Endothelial cell of umbilical vein (primary cell): ENCODE measurements at regions not wholly inside any gene's neighbourhood (a gene's known extent, or its start where the extent isn't known, plus 50 kb on each side); places are given as distances from the start of the nearest gene placed in this dataset.

Experiments
- BruUV-seq: library from RNA; stranded (reverse); fragments of 400-500 nt; replicated peaks from 2 replicates; lab custom pipeline; 2021; lab: Mats Ljungman, UMichigan
- CTCF ChIA-PET: fragments of 300-600, 350-600 bp; sonication (Branson Sonifier 250); formaldehyde crosslinking; loops from one replicate; lab custom pipeline; 2021; ENCODE audit warnings: antibody characterized with exemption, inconsistent platforms; lab: Charles Lee
- POLR2A ChIA-PET: fragments of 300-600, 350-600 bp; sonication (Branson Sonifier 250); formaldehyde crosslinking; loops from one replicate; lab custom pipeline; 2021; ENCODE audit warnings: antibody characterized with exemption, inconsistent platforms; lab: Charles Lee
- DNase-seq: peaks from one replicate; pipeline ENCODE4 v3.0.0-alpha.2; 2011; ENCODE audit warnings: low read depth, low spot score
- FAIRE-seq: peaks from 2 replicates; lab custom pipeline; 2011; peaks lifted over from hg19 to GRCh38; lab: Jason Lieb, UNC
- H2AFZ ChIP-seq: 2 replicates; pipeline ENCODE4 v1.6.0; 2012; ENCODE audit warnings: low read depth, low read length, control low read depth, inconsistent platforms
- H3K27ac ChIP-seq: 2 replicates; pipeline ENCODE4 v1.5.1; 2011; ENCODE audit warnings: low read depth, mild to moderate bottlenecking, control low read depth, low read length, moderate library complexity; ENCODE audit not compliant: insufficient read depth
- H3K27me3 ChIP-seq, 2 experiments: 2 replicates each; pipeline versions ENCODE4 v1.6.0 to v1.6.1; 2011; ENCODE audit warnings: low read length in 2 of 2, mixed read lengths in 1 of 2; ENCODE audit not compliant: control insufficient read depth in 2 of 2, insufficient read depth in 2 of 2
- H3K36me3 ChIP-seq, 2 experiments: 2 replicates in 1 of 2; 3 replicates in 1 of 2; pipeline ENCODE4 v1.5.1; 2011; ENCODE audit warnings: low read length in 2 of 2, mild to moderate bottlenecking in 1 of 2, moderate library complexity in 1 of 2; ENCODE audit not compliant: control insufficient read depth in 2 of 2, insufficient read depth in 2 of 2; ENCODE audit errors: extremely low read depth in 1 of 2
- H3K4me1 ChIP-seq: 3 replicates; pipeline ENCODE4 v1.5.1; 2011; ENCODE audit warnings: mild to moderate bottlenecking, low read length; ENCODE audit not compliant: control insufficient read depth, insufficient read depth; ENCODE audit errors: extremely low read depth
- H3K4me2 ChIP-seq: 2 replicates; pipeline ENCODE4 v1.6.1; 2011; ENCODE audit warnings: low read length, control low read depth, mixed read lengths; ENCODE audit not compliant: insufficient read depth
- H3K4me3 ChIP-seq, 3 experiments: fragments of 200-600 bp in 1 of 3; sonication (generic), shearing (Covaris generic) in 1 of 3; replicated peaks in 1 of 3; 2 replicates each; pipeline ENCODE4 v1.5.1; 2011 to 2016; ENCODE audit warnings: control low read depth in 3 of 3, low read length in 3 of 3, mild to moderate bottlenecking in 2 of 3, inconsistent platforms in 1 of 3, low read depth in 1 of 3, moderate library complexity in 1 of 3; ENCODE audit not compliant: insufficient read depth in 1 of 3
- H3K79me2 ChIP-seq: 2 replicates; pipeline ENCODE4 v1.6.0; 2012; ENCODE audit warnings: low read length, inconsistent platforms; ENCODE audit not compliant: control insufficient read depth, insufficient read depth
- H3K9ac ChIP-seq: replicated peaks from 2 replicates; pipeline ENCODE3; 2011; ENCODE audit warnings: low read length, control low read depth; ENCODE audit not compliant: insufficient read depth; ENCODE audit errors: extremely low read depth
- H3K9me1 ChIP-seq: replicated peaks from 3 replicates; pipeline ENCODE4 v1.6.0; 2011; ENCODE audit warnings: mild to moderate bottlenecking, low read length; ENCODE audit not compliant: control insufficient read depth, insufficient read depth; ENCODE audit errors: extremely low read depth
- H3K9me3 ChIP-seq: replicated peaks from 2 replicates; pipeline ENCODE4 v1.5.1; 2012; ENCODE audit warnings: low read length, inconsistent platforms; ENCODE audit not compliant: control insufficient read depth, insufficient read depth
- H4K20me1 ChIP-seq: replicated peaks from 2 replicates; pipeline ENCODE3; 2011; ENCODE audit warnings: mild to moderate bottlenecking, low read length; ENCODE audit not compliant: control insufficient read depth, insufficient read depth; ENCODE audit errors: extremely low read depth
- EZH2 ChIP-seq: IDR thresholded peaks from 2 replicates; pipeline ENCODE4 v1.6.1; 2012; ENCODE audit warnings: borderline replicate concordance, low read depth, mild to moderate bottlenecking, moderate library complexity, low read length, inconsistent platforms; ENCODE audit not compliant: severe bottlenecking
- FOS ChIP-seq: IDR thresholded peaks from 2 replicates; pipeline ENCODE4 v1.6.1; 2011; ENCODE audit warnings: mild to moderate bottlenecking, low read length, moderate library complexity, borderline replicate concordance; ENCODE audit not compliant: insufficient read depth
- GATA2 ChIP-seq: IDR thresholded peaks from 2 replicates; pipeline ENCODE4 v1.7.0; 2011; ENCODE audit warnings: low read depth, mild to moderate bottlenecking, moderate library complexity, mixed read lengths, low read length; ENCODE audit not compliant: insufficient read length, insufficient read depth
- JUN ChIP-seq: IDR thresholded peaks from 2 replicates; pipeline ENCODE4 v1.6.1; 2011; ENCODE audit warnings: borderline replicate concordance, low read depth; ENCODE audit not compliant: insufficient read length, insufficient read depth
- MYC ChIP-seq: IDR thresholded peaks from one replicate; pipeline ENCODE4 v1.6.1; 2011; ENCODE audit warnings: mild to moderate bottlenecking, low read depth, low read length
- POLR2A ChIP-seq: IDR thresholded peaks from 2 replicates; pipeline ENCODE4 v1.6.1; 2012; ENCODE audit warnings: low read depth, mild to moderate bottlenecking, control low read depth, low read length
- dilution Hi-C: fragments of 300-500 bp; cut with MboI; formaldehyde crosslinking; loops from one replicate; pipeline ENCODE4 v1.15.0; 2019; ENCODE audit warnings: low sequenced_read_pairs; ENCODE audit not compliant: extremely low pct_ligation_motif_present
- intact Hi-C: fragments of 100-400 bp; cut with micrococcal nuclease; formaldehyde crosslinking; loops from one replicate; pipeline ENCODE4 v1.10.0; 2022
- TF ChIP-seq, protein P1 (sequence below), 2 donors: IDR thresholded peaks; 1 replicate in 1 of 2; 2 replicates in 1 of 2; pipeline ENCODE4 v1.5.1; 2011; ENCODE audit warnings: low read length in 2 of 2, mild to moderate bottlenecking in 2 of 2, moderate library complexity in 2 of 2, control low read depth in 1 of 2, inconsistent platforms in 1 of 2, low read depth in 1 of 2; ENCODE audit not compliant: insufficient read depth in 1 of 2; ENCODE audit errors: extremely low read depth in 1 of 2

DNA sequence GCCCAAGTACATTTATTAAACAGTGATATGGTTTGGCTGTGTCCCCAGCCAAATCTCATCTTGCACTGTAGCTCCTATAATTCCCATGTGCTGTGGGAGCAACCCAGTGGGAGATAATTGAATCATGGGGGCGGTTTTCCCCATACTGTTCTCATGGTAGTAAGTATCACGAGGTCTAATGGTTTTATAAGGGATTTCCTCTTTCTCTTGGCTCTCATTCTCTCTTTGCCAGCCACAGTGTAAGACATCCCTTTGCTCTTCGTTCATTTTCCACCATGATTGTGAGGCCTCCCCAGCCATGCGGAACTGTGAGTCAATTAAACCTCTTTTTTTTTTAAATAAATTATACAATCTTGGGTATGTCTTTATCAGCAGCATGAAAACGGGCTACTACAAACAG, 228.0 kb upstream of the TP63 start:
- ChIA-PET POLR2A (no interaction called here), CTCF (no interaction called here)
- H3K9me1 ChIP-seq = no peaks in the 10 kb centered on the region
- no peaks in the 10 kb centered on the region for H3K79me2 ChIP-seq
- no peak overlapping the region for H3K9ac ChIP-seq
- BruUV-seq = no TSS peak
- dilution Hi-C loops = no loop called here
- no peak for TF ChIP-seq EZH2
- TF ChIP-seq, protein P1, sequence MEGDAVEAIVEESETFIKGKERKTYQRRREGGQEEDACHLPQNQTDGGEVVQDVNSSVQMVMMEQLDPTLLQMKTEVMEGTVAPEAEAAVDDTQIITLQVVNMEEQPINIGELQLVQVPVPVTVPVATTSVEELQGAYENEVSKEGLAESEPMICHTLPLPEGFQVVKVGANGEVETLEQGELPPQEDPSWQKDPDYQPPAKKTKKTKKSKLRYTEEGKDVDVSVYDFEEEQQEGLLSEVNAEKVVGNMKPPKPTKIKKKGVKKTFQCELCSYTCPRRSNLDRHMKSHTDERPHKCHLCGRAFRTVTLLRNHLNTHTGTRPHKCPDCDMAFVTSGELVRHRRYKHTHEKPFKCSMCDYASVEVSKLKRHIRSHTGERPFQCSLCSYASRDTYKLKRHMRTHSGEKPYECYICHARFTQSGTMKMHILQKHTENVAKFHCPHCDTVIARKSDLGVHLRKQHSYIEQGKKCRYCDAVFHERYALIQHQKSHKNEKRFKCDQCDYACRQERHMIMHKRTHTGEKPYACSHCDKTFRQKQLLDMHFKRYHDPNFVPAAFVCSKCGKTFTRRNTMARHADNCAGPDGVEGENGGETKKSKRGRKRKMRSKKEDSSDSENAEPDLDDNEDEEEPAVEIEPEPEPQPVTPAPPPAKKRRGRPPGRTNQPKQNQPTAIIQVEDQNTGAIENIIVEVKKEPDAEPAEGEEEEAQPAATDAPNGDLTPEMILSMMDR (IDR thresholded peaks at IDR 0.05; ENCODE audit: extremely low read depth in 1 of 2, insufficient read depth in 1 of 2, low read depth in 1 of 2, low read length in 2 of 2) = no peak
- TF ChIP-seq POLR2A = no peak
- no peak for TF ChIP-seq GATA2
- no peak for TF ChIP-seq MYC
- no peak for TF ChIP-seq FOS
- no peak for TF ChIP-seq JUN
- H3K27me3 ChIP-seq = no peaks in the 10 kb centered on the region
- no peaks in the 10 kb centered on the region for H3K9me3 ChIP-seq
- H3K4me3 ChIP-seq = no peak overlapping the region
- H2AFZ ChIP-seq = no peak overlapping the region
- no peaks in the 10 kb centered on the region for H4K20me1 ChIP-seq
- intact Hi-C loops = no loop called here
- no peak for FAIRE-seq
- H3K4me2 ChIP-seq = no peak overlapping the region
- no peaks in the 10 kb centered on the region for H3K36me3 ChIP-seq
- H3K27ac ChIP-seq = no peak overlapping the region
- H3K4me1 ChIP-seq = no peaks in the 10 kb centered on the region
- DNase-seq = no peak

DNA sequence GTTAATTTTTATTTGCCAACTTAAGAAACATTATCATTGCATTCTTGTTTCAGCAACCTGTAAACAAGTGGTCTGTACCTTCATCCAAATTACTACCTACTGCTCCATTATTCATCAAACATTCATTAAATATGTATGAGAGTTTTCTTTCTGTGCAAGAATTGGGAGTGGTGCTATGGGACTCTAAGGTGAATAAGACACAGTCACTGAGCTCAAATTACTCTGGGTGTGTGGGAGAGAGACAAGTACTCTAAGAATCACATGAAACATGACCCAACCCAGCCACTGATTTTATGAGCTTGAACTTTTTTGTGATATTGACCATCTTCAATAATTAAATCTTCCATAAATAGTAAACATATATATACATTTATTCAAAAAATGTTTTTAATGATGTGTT, 227.2 kb upstream of the TP63 start:
- CTCF ChIA-PET = interaction anchor here (1.0 kb wide), 1 partner anchor 11 kb away, joined by 3 read pairs; no protein-coding TSS in a partner anchor
- H3K4me2 ChIP-seq = no peak overlapping the region
- no peak overlapping the region for H3K4me3 ChIP-seq

More for the DNA sequence above, 227.2 kb upstream of the TP63 start:
- FAIRE-seq (no peak), DNase-seq (no peak)
- TF ChIP-seq MYC = no peak
- TF ChIP-seq JUN = no peak
- H3K9me3 ChIP-seq = no peaks in the 10 kb centered on the region
- no peak overlapping the region for H3K9ac ChIP-seq
- H4K20me1 ChIP-seq = no peaks in the 10 kb centered on the region
- POLR2A ChIA-PET = no interaction called here
- H3K9me1 ChIP-seq = no peaks in the 10 kb centered on the region
- dilution Hi-C loops = no loop called here
- no peaks in the 10 kb centered on the region for H3K79me2 ChIP-seq
- no peaks in the 10 kb centered on the region for H3K27me3 ChIP-seq
- no peak overlapping the region for H2AFZ ChIP-seq
- no peaks in the 10 kb centered on the region for H3K4me1 ChIP-seq
- no TSS peak for BruUV-seq
- no peaks in the 10 kb centered on the region for H3K36me3 ChIP-seq
- intact Hi-C loops = no loop called here
- no peak overlapping the region for H3K27ac ChIP-seq
